Mammary epithelial cell (primary cell): ENCODE measurements at regions not wholly inside any gene's neighbourhood (a gene's known extent, or its start where the extent isn't known, plus 50 kb on each side); places are given as distances from the start of the nearest gene placed in this dataset.

ENCODE experiments used
- EZH2 ChIP-seq: IDR thresholded peaks from 2 replicates; pipeline ENCODE4 v1.6.1; 2012; ENCODE audit warnings: low read length, inconsistent platforms, borderline replicate concordance
- TF ChIP-seq, protein P1 (sequence below), 2 donors: IDR thresholded peaks in 1 of 2; conservative IDR thresholded peaks in 1 of 2; 2 replicates each; pipeline ENCODE4 v1.5.1; 2011 to 2012; ENCODE audit warnings: inconsistent platforms in 2 of 2, low read length in 2 of 2, mild to moderate bottlenecking in 2 of 2, control low read depth in 1 of 2, low read depth in 1 of 2; ENCODE audit not compliant: insufficient read depth in 1 of 2; ENCODE audit errors: extremely low read depth in 1 of 2

DNA sequence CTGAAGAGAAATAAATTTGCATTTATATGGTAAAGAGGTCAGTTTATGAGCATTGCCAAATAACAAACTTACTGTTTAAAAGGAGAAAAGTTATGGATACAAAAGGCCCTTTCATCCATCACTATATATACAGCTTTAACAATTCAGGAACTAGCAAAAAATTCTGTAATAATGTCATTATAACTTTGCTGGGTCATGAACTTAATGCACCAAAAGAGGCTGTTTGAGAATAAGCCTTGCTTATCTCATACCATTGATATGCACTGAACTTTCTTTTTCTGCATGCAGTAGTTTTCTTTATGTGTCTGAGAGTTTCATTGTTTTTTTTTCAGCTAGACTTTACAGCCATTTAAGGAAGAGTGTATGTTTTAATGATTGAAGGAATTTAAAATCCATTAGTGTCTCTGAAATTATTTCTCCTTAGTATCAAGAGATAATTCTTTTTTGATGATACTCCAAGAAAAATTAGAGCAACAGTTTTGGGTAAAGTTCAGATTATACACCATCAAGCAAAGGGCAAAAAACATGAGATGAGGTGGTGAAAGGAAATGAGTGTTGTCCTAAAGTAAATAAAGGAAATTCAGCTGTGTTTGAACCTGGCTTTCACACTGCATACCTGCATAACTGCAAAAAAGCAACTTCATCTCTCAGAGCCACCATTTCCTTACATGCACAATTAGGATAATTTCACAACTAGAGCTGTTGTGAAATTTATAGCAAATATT lies 188.2 kb upstream of the ANO3 start:
- TF ChIP-seq, protein P1, sequence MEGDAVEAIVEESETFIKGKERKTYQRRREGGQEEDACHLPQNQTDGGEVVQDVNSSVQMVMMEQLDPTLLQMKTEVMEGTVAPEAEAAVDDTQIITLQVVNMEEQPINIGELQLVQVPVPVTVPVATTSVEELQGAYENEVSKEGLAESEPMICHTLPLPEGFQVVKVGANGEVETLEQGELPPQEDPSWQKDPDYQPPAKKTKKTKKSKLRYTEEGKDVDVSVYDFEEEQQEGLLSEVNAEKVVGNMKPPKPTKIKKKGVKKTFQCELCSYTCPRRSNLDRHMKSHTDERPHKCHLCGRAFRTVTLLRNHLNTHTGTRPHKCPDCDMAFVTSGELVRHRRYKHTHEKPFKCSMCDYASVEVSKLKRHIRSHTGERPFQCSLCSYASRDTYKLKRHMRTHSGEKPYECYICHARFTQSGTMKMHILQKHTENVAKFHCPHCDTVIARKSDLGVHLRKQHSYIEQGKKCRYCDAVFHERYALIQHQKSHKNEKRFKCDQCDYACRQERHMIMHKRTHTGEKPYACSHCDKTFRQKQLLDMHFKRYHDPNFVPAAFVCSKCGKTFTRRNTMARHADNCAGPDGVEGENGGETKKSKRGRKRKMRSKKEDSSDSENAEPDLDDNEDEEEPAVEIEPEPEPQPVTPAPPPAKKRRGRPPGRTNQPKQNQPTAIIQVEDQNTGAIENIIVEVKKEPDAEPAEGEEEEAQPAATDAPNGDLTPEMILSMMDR (conservative IDR thresholded peaks at IDR 0.05 in 1 of 2, IDR thresholded peaks at IDR 0.05 in 1 of 2; ENCODE audit: extremely low read depth in 1 of 2, insufficient read depth in 1 of 2, low read depth in 1 of 2, low read length in 2 of 2): no peak
- no peak for TF ChIP-seq EZH2
